HUES48 (cell line): ENCODE measurements at regions not wholly inside any gene's neighbourhood (a gene's known extent, or its start where the extent isn't known, plus 50 kb on each side); places are given as distances from the start of the nearest gene placed in this dataset.
"Not testable (repeated sequence)": the region's sequence is repeated elsewhere in the genome, so short reads cannot be mapped to it uniquely, and the experiment has no call there.

Experiments used
- H3K27ac ChIP-seq: one replicate; pipeline ENCODE4 v1.7.0; 2013; ENCODE audit warnings: low read depth, low read length, inconsistent platforms
- H3K27me3 ChIP-seq: 2 replicates; pipeline ENCODE4 v1.6.1; 2013; ENCODE audit warnings: mild to moderate bottlenecking, low read length; ENCODE audit not compliant: control insufficient read depth, insufficient read depth
- H3K36me3 ChIP-seq: 2 replicates; pipeline ENCODE4 v1.6.1; 2013; ENCODE audit warnings: low read length; ENCODE audit not compliant: control insufficient read depth, insufficient read depth
- H3K4me1 ChIP-seq: 2 replicates; pipeline ENCODE4 v1.6.1; 2013; ENCODE audit warnings: mild to moderate bottlenecking, low read length; ENCODE audit not compliant: control insufficient read depth, insufficient read depth
- H3K4me3 ChIP-seq: 2 replicates; pipeline ENCODE4 v1.5.1; 2013; ENCODE audit warnings: mild to moderate bottlenecking, low read depth, low read length
- H3K9ac ChIP-seq: 2 replicates; pipeline ENCODE4 v1.6.1; 2013; ENCODE audit warnings: mild to moderate bottlenecking, low read depth, low read length, moderate library complexity
- H3K9me3 ChIP-seq: 2 replicates; pipeline ENCODE4 v1.6.1; 2013; ENCODE audit warnings: low read length; ENCODE audit not compliant: control insufficient read depth, insufficient read depth

- not testable (repeated sequence) for H3K4me3 ChIP-seq, H3K9ac ChIP-seq, H3K27me3 ChIP-seq, H3K27ac ChIP-seq, H3K4me1 ChIP-seq, H3K36me3 ChIP-seq, H3K9me3 ChIP-seq
Observed at GRCh38 chr7:67338545-67338944, 341.9 kb downstream of the TYW1 start.

GRCh38 chr7:67341153-67341768 lies 344.6 kb downstream of the TYW1 start:
- Histone ChIP-seq H3K4me1 (peaks cover 9% of the 10 kb centered on the region; the same call in 1 of the 2 replicates), H3K27me3 (no peaks in the 10 kb centered on the region), H3K27ac (no peak overlapping the region), H3K36me3 (no peaks in the 10 kb centered on the region), H3K9ac (no peak overlapping the region), H3K4me3 (no peak overlapping the region), H3K9me3 (peaks cover 8% of the 10 kb centered on the region; the same call in 1 of the 2 replicates)

- Histone ChIP-seq H3K9ac (no peak overlapping the region), H3K4me3 (no peak overlapping the region), H3K36me3 (no peaks in the 10 kb centered on the region), H3K4me1 (peaks cover 9% of the 10 kb centered on the region; the same call in 1 of the 2 replicates), H3K27me3 (no peaks in the 10 kb centered on the region), H3K27ac (no peak overlapping the region), H3K9me3 (peaks cover 8% of the 10 kb centered on the region; the same call in 1 of the 2 replicates)
Observed at GRCh38 chr7:67343114-67343513, 346.5 kb downstream of the TYW1 start.

- no peak overlapping the region for H3K27ac ChIP-seq
- H3K36me3 ChIP-seq, result no peaks in the 10 kb centered on the region
- H3K9me3 ChIP-seq, result peaks cover 8% of the 10 kb centered on the region; the same call in 1 of the 2 replicates
Observed at GRCh38 chr7:67343572-67343971, 346.9 kb downstream of the TYW1 start.

GRCh38 chr7:67344481-67345193 lies 348.0 kb downstream of the TYW1 start:
- Histone ChIP-seq H3K4me1 (peaks cover 5% of the 10 kb centered on the region; the same call in 1 of the 2 replicates), H3K9ac (no peak overlapping the region), H3K9me3 (peaks cover 8% of the 10 kb centered on the region; the same call in 1 of the 2 replicates), H3K27ac (no peak overlapping the region), H3K4me3 (no peak overlapping the region), H3K27me3 (no peaks in the 10 kb centered on the region), H3K36me3 (no peaks in the 10 kb centered on the region)

More at GRCh38 chr7:67343572-67343971, 346.9 kb downstream of the TYW1 start:
- Histone ChIP-seq H3K4me3 (no peak overlapping the region), H3K27me3 (no peaks in the 10 kb centered on the region), H3K4me1 (peaks cover 9% of the 10 kb centered on the region; the same call in 1 of the 2 replicates), H3K9ac (no peak overlapping the region)

GRCh38 chr7:67346126-67346525 lies 349.5 kb downstream of the TYW1 start:
- Histone ChIP-seq H3K4me1 (no peaks in the 10 kb centered on the region), H3K27me3 (no peaks in the 10 kb centered on the region), H3K9me3 (peaks cover 8% of the 10 kb centered on the region; the same call in 1 of the 2 replicates), H3K27ac (no peak overlapping the region), H3K36me3 (no peaks in the 10 kb centered on the region), H3K9ac (no peak overlapping the region), H3K4me3 (no peak overlapping the region)

GRCh38 chr7:67346876-67347275 lies 350.2 kb downstream of the TYW1 start:
- Histone ChIP-seq H3K4me1 (no peaks in the 10 kb centered on the region), H3K27me3 (no peaks in the 10 kb centered on the region), H3K4me3 (no peak overlapping the region)

GRCh38 chr7:67348171-67348570 lies 351.5 kb downstream of the TYW1 start:
- H3K27ac ChIP-seq, result no peak overlapping the region
- H3K9me3 ChIP-seq, result peaks cover 8% of the 10 kb centered on the region; the same call in 1 of the 2 replicates
- H3K9ac ChIP-seq, result no peak overlapping the region
- no peak overlapping the region for H3K4me3 ChIP-seq
- no peaks in the 10 kb centered on the region for H3K4me1 ChIP-seq
- no peaks in the 10 kb centered on the region for H3K36me3 ChIP-seq
- no peaks in the 10 kb centered on the region for H3K27me3 ChIP-seq

More at GRCh38 chr7:67346876-67347275, 350.2 kb downstream of the TYW1 start:
- Histone ChIP-seq H3K9ac (no peak overlapping the region), H3K27ac (no peak overlapping the region), H3K36me3 (no peaks in the 10 kb centered on the region), H3K9me3 (peaks cover 8% of the 10 kb centered on the region; the same call in 1 of the 2 replicates)

- H3K27me3 ChIP-seq, H3K36me3 ChIP-seq, H3K9ac ChIP-seq, H3K4me1 ChIP-seq, H3K9me3 ChIP-seq, H3K27ac ChIP-seq, H3K4me3 ChIP-seq: not testable (repeated sequence)
Observed at GRCh38 chr7:67357653-67358052, 361.0 kb downstream of the TYW1 start.

- H3K36me3 ChIP-seq, H3K4me3 ChIP-seq, H3K4me1 ChIP-seq, H3K9ac ChIP-seq, H3K27ac ChIP-seq, H3K9me3 ChIP-seq, H3K27me3 ChIP-seq: not testable (repeated sequence)
Observed at GRCh38 chr7:67358316-67358715, 361.7 kb downstream of the TYW1 start.

- not testable (repeated sequence) for H3K9ac ChIP-seq, H3K36me3 ChIP-seq, H3K9me3 ChIP-seq, H3K4me3 ChIP-seq, H3K27me3 ChIP-seq, H3K27ac ChIP-seq, H3K4me1 ChIP-seq
Observed at GRCh38 chr7:67358738-67359137, 362.1 kb downstream of the TYW1 start.
